ELF-1 (cell line): ENCODE measurements at regions not wholly inside any gene's neighbourhood (a gene's known extent, or its start where the extent isn't known, plus 50 kb on each side); places are given as distances from the start of the nearest gene placed in this dataset.

ENCODE experiments used
- DNase-seq: peaks from one replicate; pipeline ENCODE4 v3.0.0-alpha.2; 2016; ENCODE audit warnings: low read depth, low spot score

- DNase-seq: no peak
These were observed 88.0 kb downstream of the SOX9 start for GRCh38 chr17:72208832-72209231.

DNA sequence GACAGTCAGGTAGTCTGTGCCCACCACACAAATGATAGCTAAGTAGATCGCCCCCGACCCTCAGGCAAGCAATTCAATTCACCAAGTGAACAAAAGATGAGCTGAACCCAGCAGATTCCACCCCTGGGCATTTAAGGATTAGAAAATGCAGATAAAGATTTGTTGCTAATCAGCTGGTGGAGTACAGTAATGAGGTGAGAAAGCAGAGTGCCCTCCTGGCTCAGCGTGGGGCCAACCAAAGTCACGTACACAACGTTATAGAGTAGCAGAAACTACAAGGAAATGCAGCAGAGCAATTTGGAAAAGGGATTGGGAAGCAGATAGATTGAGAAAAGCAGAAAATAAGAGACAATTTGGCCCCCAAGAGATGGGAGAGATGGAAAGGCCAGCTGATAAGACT is 91.2 kb downstream of the SOX9 start:
- no peak for DNase-seq

- no peak for DNase-seq
These were observed 94.7 kb downstream of the SOX9 start for GRCh38 chr17:72215490-72215889.

DNA sequence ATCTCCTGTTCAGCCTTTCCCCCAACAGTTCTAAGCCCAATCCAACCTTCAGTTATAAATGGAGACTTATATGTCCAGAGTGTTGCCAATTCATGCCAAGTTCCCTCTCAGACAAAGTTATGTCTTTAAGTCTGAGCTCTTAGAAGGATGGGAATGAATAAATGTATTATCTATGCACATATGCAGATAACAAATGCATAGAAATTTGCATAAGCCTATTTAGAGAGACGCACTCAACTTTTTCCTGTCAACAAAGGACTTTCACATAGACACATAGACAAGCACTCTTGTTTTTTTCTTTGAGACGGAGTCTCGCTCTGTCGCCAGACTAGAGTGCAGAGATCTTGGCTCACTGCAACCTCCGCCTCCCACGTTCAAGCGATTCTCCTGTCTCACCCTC is 95.1 kb downstream of the SOX9 start:
- DNase-seq: no peak

- peak; percentile 34 for DNase-seq
These were observed 98.5 kb downstream of the SOX9 start for GRCh38 chr17:72219137-72219823.

DNA sequence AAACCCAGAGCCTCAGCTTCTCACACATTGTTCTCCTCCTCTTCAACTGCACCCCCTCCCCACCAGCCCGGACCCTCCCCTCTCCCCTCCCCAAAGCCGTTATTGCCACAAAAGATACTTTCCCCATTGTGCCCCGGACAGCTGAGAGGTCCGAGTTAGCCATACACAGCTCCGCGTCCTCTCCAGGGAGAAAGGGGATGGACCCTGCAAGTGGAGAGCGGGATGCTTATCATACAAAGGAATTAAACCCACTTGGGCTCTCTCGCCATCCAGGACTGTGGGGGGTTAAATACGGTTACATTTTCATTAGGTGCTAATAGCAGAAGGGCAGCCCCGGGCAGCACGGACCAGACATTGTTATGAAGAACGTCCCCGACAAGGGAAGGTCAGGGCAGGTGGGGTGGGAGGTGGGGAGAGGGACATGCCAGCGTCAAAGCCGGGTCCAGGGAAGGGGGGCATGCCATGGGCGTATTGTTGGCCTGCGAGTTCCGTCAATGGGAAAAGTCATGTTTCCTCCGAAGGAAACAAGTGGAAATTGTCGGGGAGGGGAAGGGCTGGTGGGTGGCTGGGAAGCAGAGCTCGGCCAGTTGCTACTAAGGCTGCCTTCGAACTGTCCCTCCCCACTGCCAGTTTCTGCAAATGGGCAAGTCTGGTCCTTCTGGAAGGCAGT is 99.1 kb downstream of the SOX9 start:
- DNase-seq: no peak

- peak; percentile 12 for DNase-seq
These were observed 102.0 kb downstream of the SOX9 start for GRCh38 chr17:72222661-72223380.

GRCh38 chr17:72223866-72224291 is 103.1 kb downstream of the SOX9 start:
- no peak for DNase-seq

DNA sequence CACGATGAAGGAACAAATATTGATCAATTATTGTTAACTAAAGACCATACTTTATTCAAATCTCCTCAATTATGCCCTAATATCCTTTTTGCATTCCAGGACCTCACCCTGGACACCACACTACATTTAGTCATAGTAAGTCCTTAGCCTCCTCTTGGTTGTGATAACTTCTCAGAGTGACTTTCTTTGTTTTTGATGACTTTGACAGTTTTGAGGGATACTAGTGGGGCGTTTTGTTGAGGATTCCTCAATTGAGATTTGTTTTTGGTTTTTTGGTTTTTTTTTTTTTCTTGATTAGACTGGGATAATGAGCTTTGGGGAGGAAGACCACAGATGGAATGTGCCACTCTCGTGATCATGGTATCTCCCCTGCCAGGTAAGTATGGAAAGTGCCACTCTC is 105.5 kb downstream of the SOX9 start:
- DNase-seq: no peak

DNA sequence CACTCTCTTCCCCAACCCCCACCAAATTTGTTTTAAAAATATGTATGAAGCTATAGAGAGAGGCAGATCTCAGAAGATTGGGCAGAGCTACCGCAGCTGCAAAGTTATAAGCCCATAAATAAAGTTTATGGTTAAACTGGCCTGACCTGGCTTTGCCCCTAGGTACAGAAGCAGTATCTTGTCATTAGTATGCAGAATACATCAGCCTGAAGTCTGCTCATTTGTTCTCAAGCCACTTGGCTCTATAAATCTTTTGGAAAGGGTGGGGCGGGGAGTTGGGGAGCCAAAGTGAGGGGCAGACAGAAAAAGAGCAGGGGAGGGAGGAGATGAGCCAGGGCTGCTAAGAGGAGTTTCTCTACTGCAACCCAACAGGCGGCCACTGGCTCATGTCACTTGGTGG is 113.2 kb downstream of the SOX9 start:
- DNase-seq: no peak

GRCh38 chr17:72234985-72235384 is 114.2 kb downstream of the SOX9 start:
- no peak for DNase-seq

DNA sequence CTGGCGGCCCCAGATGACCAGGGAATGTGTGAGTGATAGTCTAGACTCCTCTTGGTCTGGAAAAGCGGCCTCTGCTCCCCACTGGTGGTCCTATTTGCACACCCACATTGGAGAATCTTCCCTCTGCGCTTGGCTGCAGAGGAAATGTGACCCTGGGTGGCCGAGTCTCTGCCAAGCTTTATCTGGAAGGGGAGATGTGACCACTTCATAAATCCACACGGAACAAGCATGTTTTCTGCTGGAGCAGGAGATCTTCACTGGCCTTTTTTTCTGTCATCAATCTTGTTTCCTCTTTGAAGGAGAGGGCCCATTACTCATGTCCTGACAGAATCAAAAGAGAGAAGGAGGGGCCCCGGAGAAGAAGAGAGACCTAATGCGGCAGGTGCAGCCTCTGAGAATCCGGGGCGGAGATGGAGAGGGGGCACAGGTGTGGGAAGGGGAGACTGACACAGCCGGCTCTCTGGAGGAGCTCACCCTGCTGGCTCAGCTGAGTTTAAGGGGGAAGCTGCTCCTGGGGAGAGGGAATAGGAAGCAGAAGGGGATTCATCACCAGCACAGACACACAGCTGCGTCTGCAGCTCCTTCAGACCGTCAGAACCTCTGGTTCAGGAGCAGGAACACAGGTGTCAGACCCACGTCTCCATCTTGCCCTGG is 116.3 kb downstream of the SOX9 start:
- DNase-seq: peak; percentile 13

- no peak for DNase-seq
These were observed 117.4 kb downstream of the SOX9 start for GRCh38 chr17:72238157-72238673.

GRCh38 chr17:72239548-72239947 is 118.7 kb downstream of the SOX9 start:
- DNase-seq: no peak

DNA sequence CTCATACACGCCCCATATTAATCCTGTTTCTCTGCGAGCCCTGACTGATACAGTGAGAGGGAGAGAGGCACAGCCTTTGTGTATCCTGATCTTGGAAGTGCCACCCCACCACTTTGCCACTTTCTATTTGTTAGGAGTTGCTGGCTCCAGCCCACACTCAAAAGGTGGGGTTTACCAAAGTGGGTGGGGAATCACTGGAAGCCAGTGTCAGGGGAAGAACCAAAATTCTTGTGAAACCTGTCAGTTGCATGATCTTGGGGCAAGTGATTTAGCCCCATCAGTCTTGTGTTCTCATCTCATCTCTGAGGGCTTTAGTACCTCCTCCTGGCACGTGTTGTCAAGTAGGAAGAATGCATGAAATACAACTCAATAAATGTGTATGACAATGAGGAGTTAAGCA is 119.5 kb downstream of the SOX9 start:
- no peak for DNase-seq

- DNase-seq: no peak
These were observed 123.7 kb downstream of the SOX9 start for GRCh38 chr17:72244494-72244893.

DNA sequence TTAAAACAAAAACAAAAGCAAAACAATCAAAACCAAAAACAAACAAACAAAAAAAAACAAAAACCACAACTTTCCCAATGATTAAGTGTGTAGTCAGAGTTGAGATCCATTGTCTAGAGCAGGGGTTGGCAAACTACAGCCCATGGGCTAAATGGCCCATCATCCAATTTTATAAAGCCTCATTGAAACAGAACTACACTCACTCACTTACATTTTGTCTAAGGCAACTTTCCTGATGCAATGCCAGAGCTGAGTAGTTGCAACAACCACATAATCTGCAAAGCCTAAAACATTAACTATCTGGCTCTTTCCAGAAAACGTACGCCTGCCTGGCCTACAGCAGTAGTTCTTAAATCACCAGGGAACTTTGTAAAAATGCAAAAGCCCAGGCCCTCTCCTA is 124.1 kb downstream of the SOX9 start:
- no peak for DNase-seq

- DNase-seq: no peak
These were observed 128.6 kb downstream of the SOX9 start for GRCh38 chr17:72249441-72249840.

DNA sequence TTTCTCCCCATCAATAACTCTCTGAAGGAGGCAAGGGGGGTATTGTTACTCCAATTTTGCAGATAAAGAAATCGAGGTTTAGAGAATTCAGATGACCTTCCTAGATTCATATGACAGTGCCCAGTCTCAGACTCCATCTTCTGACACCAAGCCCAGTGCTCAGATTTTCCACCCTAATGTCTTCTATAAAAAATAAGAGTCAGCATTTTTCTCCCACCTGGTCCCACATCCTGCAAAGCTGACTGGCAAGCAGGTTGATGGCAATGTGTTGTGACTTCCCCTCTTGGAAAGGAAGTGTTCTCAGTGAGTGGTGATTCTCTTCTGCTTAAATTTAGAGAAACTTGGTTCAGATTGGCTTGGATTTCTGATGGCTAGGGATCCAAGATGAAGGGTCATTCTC is 129.4 kb downstream of the SOX9 start:
- DNase-seq: no peak

GRCh38 chr17:72253597-72253996 is 132.8 kb downstream of the SOX9 start:
- no peak for DNase-seq

- DNase-seq: no peak
These were observed 134.1 kb downstream of the SOX9 start for GRCh38 chr17:72254808-72255449.

DNA sequence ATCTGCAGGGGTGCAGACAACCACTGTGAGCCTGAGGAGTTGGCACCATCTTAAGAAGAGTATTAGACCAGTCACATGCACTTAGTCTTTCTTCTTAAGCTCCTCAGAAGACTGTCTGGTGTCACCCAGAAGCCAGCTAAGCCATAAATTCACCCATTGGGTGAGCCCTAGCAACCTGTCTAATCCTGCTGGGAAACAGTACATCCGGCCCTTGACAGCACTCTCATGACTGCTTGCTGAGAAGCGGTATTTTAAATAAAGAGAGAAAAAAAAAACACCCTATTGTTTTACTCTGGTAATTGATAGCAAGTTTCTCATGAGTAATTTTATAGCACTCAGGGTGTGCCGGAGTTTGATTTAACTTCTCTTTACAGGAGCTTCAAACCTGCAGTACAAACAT is 134.7 kb downstream of the SOX9 start:
- no peak for DNase-seq
